ENCODE measurements at regions not wholly inside any gene's neighbourhood (a gene's known extent, or its start where the extent isn't known, plus 50 kb on each side); places are given as distances from the start of the nearest gene placed in this dataset.

DNA sequence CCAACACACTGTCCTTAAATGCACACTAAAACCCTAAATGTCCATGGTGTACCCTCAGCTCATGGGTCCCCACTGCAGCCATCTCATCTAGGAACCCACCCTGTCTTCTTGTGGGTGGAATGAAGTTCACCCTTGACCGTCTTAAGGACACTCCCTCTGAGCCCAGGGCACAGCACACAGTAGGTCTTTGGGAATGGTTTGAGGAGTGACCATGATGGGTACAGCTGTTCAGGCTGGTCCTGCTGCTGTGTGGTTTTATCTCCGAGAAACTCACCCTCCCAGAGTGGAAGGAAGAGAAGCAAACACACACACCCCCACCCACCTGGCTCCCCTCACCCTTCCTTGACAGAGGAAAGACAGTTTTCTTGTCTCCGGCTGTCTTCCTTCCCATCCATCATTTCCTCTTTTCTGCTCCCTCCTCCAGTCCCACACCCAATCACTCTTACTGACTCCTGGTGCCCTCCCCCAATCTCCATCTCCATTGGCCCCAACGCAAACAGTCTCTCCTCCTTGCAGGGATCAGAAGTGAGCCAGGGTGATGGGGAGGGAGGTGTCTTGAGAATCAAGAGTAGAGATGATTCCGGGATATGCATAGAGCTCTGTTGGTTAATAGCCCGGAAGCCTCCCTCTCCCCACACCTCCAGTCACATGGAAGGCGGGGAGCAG, 105.9 kb upstream of the LHX5 start:
- TF ChIP-seq POLR2A (IDR thresholded peaks at IDR 0.05), result no peak
- TF ChIP-seq, protein P1, sequence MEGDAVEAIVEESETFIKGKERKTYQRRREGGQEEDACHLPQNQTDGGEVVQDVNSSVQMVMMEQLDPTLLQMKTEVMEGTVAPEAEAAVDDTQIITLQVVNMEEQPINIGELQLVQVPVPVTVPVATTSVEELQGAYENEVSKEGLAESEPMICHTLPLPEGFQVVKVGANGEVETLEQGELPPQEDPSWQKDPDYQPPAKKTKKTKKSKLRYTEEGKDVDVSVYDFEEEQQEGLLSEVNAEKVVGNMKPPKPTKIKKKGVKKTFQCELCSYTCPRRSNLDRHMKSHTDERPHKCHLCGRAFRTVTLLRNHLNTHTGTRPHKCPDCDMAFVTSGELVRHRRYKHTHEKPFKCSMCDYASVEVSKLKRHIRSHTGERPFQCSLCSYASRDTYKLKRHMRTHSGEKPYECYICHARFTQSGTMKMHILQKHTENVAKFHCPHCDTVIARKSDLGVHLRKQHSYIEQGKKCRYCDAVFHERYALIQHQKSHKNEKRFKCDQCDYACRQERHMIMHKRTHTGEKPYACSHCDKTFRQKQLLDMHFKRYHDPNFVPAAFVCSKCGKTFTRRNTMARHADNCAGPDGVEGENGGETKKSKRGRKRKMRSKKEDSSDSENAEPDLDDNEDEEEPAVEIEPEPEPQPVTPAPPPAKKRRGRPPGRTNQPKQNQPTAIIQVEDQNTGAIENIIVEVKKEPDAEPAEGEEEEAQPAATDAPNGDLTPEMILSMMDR (IDR thresholded peaks at IDR 0.05), result no peak
